HG02884 (cell line): ENCODE measurements at regions not wholly inside any gene's neighbourhood (a gene's known extent, or its start where the extent isn't known, plus 50 kb on each side); places are given as distances from the start of the nearest gene placed in this dataset.
A peak's percentile ranks its signal among the peaks of the same experiment; 100 is the strongest.

Experiments used
- ATAC-seq: cut with Tn5 transposase; IDR thresholded peaks from one replicate; pipeline ENCODE4 v1.9.1; 2021; ENCODE audit warnings: mild to moderate bottlenecking, moderate library complexity; ENCODE audit not compliant: unreplicated experiment

- ATAC-seq, result no peak
These were observed 107.7 kb upstream of the ATXN1 start for GRCh38 chr6:16868968-16869367.

- ATAC-seq, result no peak
These were observed 96.8 kb upstream of the ATXN1 start for GRCh38 chr6:16857969-16858592.

DNA sequence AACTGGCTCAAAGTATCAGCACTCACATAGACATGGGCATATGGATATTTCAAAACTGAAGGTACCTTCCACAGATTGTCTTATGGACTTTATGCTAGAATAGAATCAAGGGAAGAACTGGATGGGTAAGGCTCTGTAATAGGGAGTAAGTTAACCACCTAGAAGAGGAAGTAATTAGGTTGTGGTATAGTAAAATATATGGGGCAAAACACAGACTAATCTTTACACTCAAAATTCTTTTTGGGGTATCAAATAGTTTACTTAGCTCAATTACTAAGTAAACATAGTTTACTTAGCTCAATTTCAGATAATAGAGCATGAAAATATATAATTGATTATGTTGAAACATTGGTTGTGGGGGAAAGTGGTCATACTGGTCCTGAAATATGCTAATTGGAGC is 94.2 kb upstream of the ATXN1 start:
- ATAC-seq, result peak; percentile 54

- peak; percentile 77 for ATAC-seq
These were observed 93.7 kb upstream of the ATXN1 start for GRCh38 chr6:16854986-16855385.

- ATAC-seq, result no peak
These were observed 91.4 kb upstream of the ATXN1 start for GRCh38 chr6:16852671-16853070.

- ATAC-seq, result peak; percentile 50
These were observed 90.5 kb upstream of the ATXN1 start for GRCh38 chr6:16851758-16852157.

DNA sequence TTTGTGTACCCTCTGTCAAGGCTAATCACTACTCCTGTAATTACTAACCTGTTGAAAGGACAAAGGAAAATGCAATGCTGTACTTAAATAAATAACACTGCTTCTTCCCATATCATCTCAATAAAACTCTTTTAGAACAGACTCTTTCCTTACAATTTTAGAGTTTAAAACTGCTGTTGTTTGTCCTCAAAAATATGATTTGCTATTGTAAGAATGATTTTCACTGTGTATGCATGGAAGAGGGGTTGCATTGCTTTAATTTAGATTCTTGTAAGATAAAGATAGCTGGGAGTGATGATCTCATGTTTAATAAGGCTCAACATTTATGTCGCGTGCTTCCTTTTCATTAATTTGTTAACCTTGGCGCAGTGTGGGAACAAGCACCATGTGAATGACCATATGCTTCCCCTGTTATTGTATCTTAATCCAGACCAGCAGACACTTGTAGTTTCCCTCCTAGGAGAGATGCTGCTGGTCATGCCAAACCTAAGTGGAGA is 89.8 kb upstream of the ATXN1 start:
- no peak for ATAC-seq

- no peak for ATAC-seq
These were observed 89.4 kb upstream of the ATXN1 start for GRCh38 chr6:16850681-16851026.

GRCh38 chr6:16849988-16850680 is 88.9 kb upstream of the ATXN1 start:
- ATAC-seq, result no peak

DNA sequence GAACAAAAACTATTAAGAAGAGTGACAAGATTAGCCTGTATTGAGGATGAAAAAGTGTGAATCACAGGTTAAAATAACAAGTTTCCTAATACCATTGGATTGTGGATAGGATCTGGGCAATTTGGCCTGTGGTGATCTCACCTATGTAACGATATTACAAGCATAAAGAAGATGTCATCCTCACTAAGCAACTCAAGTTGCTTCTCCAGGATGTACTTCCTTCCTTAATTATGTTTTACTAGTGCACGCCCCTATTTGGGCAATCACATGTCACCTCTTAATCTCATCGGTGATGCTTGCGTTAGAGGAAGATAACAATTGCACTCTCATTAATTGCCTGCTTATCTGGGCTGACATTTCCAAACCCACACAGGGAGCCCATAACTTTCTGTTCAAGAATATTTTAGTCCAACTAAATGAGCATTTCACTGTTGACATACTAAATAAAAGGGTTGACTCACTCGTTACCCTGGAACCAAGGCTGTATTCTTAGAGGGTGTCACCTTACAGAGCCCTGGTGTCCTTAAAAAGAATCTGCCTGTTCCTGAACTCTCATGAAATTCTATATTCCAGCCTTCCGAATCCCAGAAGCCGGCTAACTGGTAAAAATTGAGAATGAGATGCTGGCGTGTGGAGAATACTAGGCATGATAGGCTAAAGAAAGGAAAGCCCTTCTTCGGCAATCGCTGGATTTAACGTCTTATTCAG is 88.2 kb upstream of the ATXN1 start:
- no peak for ATAC-seq

GRCh38 chr6:16846399-16846778 is 85.1 kb upstream of the ATXN1 start:
- no peak for ATAC-seq

- no peak for ATAC-seq
These were observed 82.9 kb upstream of the ATXN1 start for GRCh38 chr6:16844183-16844582.

DNA sequence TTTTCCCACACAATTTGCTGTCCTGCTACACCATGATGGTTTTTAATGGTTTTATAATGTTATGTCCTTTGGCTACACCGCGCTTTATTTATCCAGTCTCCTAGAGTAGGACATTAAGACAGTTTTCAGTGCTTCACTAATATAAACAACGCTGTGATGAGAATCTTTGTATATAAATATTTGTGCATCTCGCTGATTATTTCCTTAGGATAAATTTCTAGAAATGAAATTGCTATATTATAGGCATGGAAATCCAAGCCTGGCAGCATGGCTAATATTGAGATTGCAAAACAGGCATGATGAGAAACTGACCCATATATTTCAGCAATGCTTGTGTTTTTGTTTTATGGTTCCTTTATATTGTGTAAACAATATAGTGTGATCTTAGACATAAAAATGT is 81.4 kb upstream of the ATXN1 start:
- no peak for ATAC-seq

DNA sequence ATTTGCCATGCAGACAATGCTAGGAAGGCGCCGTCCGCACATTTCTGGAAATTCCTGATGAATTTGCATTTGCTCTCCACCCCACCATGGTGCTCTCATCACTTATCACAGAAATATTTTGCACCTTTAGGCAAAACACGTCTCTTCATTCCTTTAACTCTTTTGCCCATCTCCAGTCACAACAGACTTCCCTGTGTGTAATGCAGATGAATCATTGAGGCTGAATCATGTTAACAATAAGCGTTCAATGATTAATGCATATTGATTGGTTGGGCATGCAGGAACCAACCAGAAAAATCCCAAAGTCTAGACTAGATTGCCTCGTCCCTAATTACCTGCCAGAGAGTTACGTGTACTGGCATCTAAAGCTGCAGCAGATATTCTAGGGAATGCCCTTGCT is 80.0 kb upstream of the ATXN1 start:
- ATAC-seq, result no peak

GRCh38 chr6:16840725-16841124 is 79.5 kb upstream of the ATXN1 start:
- ATAC-seq, result peak; percentile 50

DNA sequence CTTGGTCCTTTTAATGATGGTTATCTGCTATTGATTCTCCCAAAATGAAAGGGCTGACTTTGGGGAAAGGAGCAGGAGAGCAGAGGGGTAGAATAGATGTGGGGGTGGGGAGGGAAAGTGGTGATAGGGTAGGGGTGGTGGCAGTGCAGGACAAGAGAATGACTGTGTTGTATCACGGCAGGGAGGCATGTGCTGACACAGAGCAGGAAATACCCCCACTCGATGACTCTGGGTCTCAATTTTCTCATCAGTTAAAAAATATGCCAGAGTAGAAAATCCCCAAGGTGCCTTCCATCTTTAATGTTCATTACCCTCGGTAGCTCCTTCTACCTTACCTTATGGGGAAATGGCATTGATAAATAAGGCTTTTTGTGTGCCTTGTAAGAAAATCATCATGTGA is 79.0 kb upstream of the ATXN1 start:
- ATAC-seq, result no peak

- ATAC-seq, result no peak
These were observed 78.4 kb upstream of the ATXN1 start for GRCh38 chr6:16839631-16840179.

DNA sequence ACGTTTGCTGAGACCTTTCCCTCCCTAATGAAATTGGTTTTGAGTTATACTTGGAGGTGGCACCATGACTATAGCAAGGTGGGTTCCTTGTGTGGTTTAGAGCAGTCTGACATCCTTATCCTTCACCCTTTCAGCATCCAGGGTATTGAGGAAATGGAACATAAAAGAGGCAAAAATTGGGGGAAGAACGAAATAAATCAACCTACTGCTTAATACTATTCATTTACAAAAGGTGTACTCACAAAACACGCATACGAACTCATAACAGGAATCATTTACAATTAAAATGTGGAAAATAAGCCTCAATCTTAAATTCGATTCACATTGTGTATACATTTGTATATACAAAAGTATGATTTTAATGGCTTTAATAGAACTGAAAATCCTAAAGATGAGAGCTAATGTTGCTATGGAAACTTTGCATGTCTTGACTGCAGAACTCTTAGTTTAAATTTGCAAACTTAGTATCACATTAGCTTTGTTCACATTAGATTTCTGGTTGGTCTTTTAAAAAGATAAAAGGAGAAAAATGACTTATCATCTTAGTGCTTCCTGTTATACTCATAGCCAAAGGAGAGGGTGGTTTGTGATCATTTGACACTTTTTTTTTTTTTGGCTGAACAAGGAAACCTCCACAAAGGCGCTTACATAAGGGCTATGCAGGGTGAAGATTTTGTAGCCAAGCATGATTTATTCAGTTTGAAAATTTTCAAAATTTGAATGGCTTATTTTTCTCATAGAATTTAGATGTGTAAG is 76.1 kb upstream of the ATXN1 start:
- ATAC-seq, result no peak

GRCh38 chr6:16836144-16836981 is 75.1 kb upstream of the ATXN1 start:
- ATAC-seq, result peak; percentile 76

DNA sequence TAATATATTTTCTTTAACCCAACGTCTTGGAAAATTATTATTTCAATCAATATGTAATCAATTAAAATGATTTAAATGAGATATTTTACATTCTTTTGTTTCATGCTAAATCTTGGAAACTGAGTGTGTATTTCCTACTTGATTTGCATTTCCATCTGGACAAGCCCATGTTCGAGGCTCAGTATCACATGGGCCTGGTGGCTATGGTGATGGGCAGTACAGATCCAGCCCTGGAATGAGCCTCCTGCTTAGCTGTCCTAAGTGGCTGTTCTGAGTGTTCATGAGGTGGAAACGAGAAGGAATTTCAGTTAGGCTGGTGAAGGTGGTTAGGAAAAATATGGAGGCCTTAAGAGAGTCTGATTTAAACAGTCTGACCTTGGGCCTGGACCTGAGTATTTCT is 73.0 kb upstream of the ATXN1 start:
- no peak for ATAC-seq
